Erythroblast (primary cell): ENCODE measurements at regions not wholly inside any gene's neighbourhood (a gene's known extent, or its start where the extent isn't known, plus 50 kb on each side); places are given as distances from the start of the nearest gene placed in this dataset.

Source experiments
- GATA1 ChIP-seq: IDR thresholded peaks from 2 replicates; pipeline ENCODE4 v1.6.1; 2011; ENCODE audit warnings: low read depth, mild to moderate bottlenecking, control low read depth, low read length, moderate library complexity
- POLR2A ChIP-seq: IDR thresholded peaks from 2 replicates; pipeline ENCODE4 v1.6.1; 2011; ENCODE audit warnings: mild to moderate bottlenecking, low read length

GRCh38 chr12:124451637-124452243 is 115.7 kb downstream of the NCOR2 start:
- TF ChIP-seq POLR2A (no peak), GATA1 (no peak)
